Stimulated activated naive CD8-positive, alpha-beta T cell treated with anti-CD3 and anti-CD28 coated beads, Interleukin-15, Interleukin-2, amounts not matched to agents 100 U/mL and 50 U/mL, for 24 hours (primary cell): ENCODE measurements at regions not wholly inside any gene's neighbourhood (a gene's known extent, or its start where the extent isn't known, plus 50 kb on each side); places are given as distances from the start of the nearest gene placed in this dataset.

Experiments used
- ATAC-seq: fragments of 150-1000 bp; cut with Tn5 transposase; one replicate; pipeline ENCODE4 v1.10.0; 2021
- DNase-seq: peaks from one replicate; pipeline ENCODE4 v3.0.0; 2021

- ATAC-seq (no peak), DNase-seq (no peak)
Measured at GRCh38 chr18:76545433-76546087, 50.5 kb upstream of the ZNF516 start.

GRCh38 chr18:76544511-76545345 lies 49.7 kb upstream of the ZNF516 start:
- DNase-seq (no peak), ATAC-seq (no peak)
